ENCODE measurements at regions not wholly inside any gene's neighbourhood (a gene's known extent, or its start where the extent isn't known, plus 50 kb on each side); places are given as distances from the start of the nearest gene placed in this dataset.
"Not testable (repeated sequence)": the region's sequence is repeated elsewhere in the genome, so short reads cannot be mapped to it uniquely, and the experiment has no call there.

DNA sequence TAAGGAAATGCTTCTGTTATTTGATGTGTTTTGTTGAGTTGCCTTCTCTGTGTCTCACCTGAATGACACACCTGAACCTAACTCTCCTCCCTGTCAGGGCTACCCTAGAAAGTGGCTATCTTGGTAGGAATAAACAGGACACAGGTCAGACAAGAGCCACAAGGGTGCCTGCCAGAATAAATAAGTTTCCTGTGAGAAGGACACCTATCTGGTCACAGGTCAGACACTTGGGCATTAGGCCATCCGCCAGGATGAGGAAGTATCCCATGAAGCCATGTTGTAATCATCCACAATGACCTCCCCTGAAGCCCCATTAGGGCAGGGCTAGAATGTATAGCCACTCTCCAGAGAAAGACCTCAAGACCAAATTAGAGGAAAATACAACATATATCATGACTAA, 318.8 kb downstream of the ZNF674 start:
- DNase-seq (ENCODE audit: low read depth) = no peak

GRCh38 chrX:46223499-46223898, 321.7 kb downstream of the ZNF674 start:
- not testable (repeated sequence) for DNase-seq (ENCODE audit: low read depth)

GRCh38 chrX:46220822-46221221, 324.4 kb downstream of the ZNF674 start:
- peak; percentile 40 for DNase-seq (ENCODE audit: low read depth)

DNA sequence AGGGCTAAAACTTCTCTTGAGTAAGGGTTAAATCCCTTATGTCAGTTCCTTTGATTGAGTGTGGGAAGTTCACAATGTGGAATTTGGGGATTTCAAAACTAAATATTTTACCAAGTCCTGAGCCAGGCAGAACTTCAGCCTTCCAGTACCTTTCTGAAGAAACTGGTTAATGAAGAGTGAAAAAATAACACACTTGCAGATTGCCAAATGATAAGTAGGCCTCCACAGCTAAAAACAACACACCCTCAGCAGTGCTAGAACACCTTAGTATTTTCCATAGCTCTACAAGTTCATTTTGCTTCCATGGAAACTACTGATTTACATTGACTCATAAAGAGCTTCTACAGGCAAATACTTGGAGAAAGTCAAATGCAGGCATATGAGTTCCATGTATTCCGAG, 326.8 kb downstream of the ZNF674 start:
- peak; percentile 87 for DNase-seq (ENCODE audit: low read depth)

- peak; percentile 52 for DNase-seq (ENCODE audit: low read depth)
Observed at GRCh38 chrX:46216406-46216805, 328.8 kb downstream of the ZNF674 start.

DNA sequence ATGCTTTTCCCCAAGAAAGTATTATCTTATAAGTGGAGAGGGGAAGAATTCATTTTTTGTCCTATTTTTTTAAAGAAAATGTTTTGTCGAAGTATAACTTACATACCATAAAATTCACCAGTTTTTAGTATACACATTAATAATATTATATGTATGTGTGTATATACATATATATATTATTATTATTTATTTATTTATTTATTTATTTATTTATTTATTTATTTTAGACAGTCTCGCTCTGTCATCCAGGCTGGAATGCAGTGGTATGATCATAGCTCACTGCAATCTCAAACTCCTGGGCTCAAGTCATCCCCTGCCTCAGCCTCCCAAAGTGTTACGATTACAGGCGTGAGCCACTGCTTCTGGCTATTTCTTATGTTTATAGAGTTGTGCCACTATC, 334.1 kb downstream of the ZNF674 start:
- DNase-seq (ENCODE audit: low read depth) = no peak

GRCh38 chrX:46209768-46210167, 335.5 kb downstream of the ZNF674 start:
- DNase-seq (ENCODE audit: low read depth) = peak; percentile 67

DNA sequence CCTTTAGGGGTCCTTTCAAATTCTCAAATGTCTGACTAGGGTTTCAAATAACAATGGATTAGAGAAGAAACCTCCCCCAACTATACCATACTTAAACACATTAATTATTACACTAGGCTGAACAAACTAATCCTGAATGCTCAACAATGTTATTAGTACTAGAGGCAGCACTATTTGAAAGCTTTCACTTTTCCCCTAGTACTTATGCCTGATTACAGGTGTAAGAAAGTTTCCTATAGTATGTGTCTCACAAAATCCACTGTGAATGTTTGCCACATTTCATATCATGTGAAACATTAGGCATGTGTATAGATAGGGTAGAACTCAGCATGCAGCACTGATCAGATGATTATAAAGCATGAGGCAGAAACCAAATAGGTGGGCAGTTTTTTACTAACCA, 336.2 kb downstream of the ZNF674 start:
- peak; percentile 2 for DNase-seq (ENCODE audit: low read depth)

GRCh38 chrX:46208225-46208854, 336.9 kb downstream of the ZNF674 start:
- peak; percentile 56 for DNase-seq (ENCODE audit: low read depth)

DNA sequence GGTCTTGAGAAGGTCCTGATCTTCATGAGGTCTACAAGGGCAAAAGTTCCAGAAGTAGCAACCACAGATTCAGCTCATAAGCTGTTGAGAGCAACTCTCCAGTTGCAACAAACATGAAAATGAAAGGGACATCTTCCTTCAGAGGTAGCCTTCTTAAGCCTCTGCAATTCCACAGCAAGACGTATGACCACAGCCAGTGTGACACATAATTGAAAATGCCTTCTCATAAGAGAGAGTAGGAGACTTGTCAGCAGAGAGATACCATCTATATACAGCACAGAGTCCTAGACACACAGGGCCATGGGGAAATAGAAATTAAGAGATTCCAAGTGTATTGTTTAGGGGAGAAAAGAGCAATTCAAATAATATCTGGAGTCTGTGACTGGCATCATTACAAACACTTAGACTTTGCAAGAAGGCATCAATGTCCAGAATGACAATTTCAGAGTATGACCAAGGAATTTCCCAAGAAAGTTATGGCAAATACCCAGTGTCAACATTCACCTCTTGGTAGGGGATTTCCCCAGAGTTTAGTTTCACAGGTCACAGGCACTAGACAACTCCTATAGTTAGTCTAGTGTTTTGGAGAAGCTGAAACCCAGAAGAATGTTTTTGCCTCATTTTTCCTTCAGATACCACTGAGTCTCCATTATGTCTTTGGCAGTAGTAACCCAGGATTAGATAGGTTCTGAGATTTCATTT, 340.3 kb downstream of the ZNF674 start:
- peak; percentile 63 for DNase-seq (ENCODE audit: low read depth)

GRCh38 chrX:46202733-46203514, 342.3 kb downstream of the ZNF674 start:
- no peak for DNase-seq (ENCODE audit: low read depth)

DNA sequence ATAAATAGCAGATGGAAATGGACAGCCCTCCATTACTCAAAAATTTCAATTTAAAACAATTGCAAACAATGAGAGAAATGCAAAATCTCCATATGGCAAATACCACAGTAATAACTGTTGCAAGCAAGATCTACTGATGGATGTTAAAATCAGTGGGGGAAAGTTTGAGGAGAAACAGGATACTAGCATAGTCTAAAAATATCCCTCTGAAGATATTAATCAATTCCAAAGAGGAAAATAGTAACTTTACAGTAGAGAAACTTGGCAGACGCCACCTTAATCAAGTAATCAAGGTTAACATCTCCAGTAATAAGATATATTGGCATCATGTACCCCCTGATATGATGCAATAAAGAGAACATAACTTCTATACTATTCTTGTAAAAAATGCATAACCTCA, 344.8 kb downstream of the ZNF674 start:
- DNase-seq (ENCODE audit: low read depth) = no peak

- DNase-seq (ENCODE audit: low read depth) = peak; percentile 44
Observed at GRCh38 chrX:46198858-46199257, 346.4 kb downstream of the ZNF674 start.

DNA sequence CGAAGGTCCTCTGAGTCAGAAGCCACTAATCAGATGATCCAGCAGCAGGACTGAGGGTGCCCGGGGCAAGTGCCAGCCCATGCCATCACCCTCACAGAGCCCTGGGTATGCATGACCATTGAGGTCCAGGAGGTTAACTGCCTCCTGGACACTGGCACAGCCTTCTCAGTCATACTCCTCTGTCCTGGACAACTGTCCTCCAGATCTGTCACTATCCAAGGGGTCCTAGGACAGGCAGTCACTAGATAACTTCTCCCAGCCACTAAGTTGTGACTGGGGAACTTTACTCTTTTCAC, 358.5 kb downstream of the ZNF674 start:
- DNase-seq (ENCODE audit: low read depth) = not testable (repeated sequence)

GRCh38 chrX:46185923-46186810, 359.1 kb downstream of the ZNF674 start:
- DNase-seq (ENCODE audit: low read depth) = no peak

GRCh38 chrX:46184749-46185148, 360.5 kb downstream of the ZNF674 start:
- no peak for DNase-seq (ENCODE audit: low read depth)

DNA sequence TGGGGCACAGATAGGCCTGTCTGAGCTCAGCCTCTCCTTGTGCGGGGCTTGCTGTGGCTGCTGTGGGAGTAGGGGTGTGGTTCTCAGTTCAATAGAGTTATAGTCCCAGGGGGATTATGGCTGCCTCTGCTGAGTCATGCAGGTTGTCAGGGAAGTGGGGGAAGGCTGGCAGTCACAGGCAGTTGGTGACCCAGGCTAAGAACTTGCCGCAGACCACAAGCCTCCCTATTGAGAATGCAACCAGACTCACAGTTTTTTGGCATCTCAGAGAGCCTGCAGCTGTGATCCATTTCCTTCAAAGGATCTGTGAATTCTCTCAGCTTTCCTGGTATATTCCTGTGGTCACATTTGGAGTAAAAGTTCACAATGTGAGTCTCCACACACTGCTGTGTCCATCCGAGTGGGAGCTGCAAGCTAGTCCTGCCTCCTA, 364.9 kb downstream of the ZNF674 start:
- peak; percentile 56 for DNase-seq (ENCODE audit: low read depth)

DNA sequence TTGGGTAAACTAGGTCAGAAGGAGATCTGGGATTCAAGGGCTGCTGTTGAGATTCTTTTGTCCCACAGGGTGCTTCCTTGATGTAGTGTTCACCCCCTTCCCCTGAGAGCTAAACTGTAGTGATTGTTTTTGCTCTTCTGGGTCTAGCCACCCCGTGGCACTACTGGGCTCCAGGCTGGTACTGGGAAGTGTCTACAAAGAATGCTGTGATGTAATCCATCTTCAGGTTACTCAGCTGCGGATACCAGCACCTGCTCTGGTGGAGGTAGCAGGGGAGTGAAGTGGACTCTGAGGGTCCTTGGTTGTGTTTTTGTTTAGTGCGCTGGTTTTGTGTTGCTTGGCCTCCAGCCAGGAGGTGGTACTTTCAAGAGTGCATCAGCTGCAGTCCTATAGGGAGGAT, 365.5 kb downstream of the ZNF674 start:
- DNase-seq (ENCODE audit: low read depth) = no peak

GRCh38 chrX:46178763-46179162, 366.5 kb downstream of the ZNF674 start:
- DNase-seq (ENCODE audit: low read depth) = no peak

GRCh38 chrX:46173159-46173558, 372.1 kb downstream of the ZNF674 start:
- no peak for DNase-seq (ENCODE audit: low read depth)

- not testable (repeated sequence) for DNase-seq (ENCODE audit: low read depth)
Observed at GRCh38 chrX:46171457-46171856, 373.8 kb downstream of the ZNF674 start.

DNA sequence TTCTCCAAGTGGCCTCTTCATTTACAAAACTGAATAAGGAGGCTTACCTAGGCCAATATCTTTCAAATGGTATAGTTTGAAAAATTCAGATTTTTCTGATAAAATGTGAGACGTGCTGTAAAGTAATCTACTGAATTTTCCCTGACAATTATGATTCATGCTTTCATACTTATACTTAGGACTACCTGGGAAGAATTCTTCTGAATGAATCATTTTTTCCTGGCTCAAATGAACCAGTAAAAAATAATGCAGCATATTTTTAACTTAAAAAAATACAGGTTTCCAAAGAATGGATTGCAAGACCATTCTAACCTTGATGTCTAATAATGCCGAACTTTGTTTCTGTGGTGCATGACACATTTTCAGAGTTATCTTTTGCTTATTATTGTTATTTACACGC, 375.4 kb downstream of the ZNF674 start:
- DNase-seq (ENCODE audit: low read depth) = no peak

Measured in renal cortical epithelial cell (primary cell).